ENCODE measurements at regions not wholly inside any gene's neighbourhood (a gene's known extent, or its start where the extent isn't known, plus 50 kb on each side); places are given as distances from the start of the nearest gene placed in this dataset.

- Mint-ChIP-seq H3K4me1 (ENCODE audit: low read depth, unreplicated experiment) (no peaks in the 10 kb centered on the region), H3K9me3 (ENCODE audit: unreplicated experiment) (no peaks in the 10 kb centered on the region), H3K27ac (ENCODE audit: unreplicated experiment) (no peak overlapping the region), H3K36me3 (ENCODE audit: insufficient read depth, unreplicated experiment) (no peaks in the 10 kb centered on the region), H3K27me3 (ENCODE audit: insufficient read depth, unreplicated experiment) (peaks cover 2% of the 10 kb centered on the region), H3K4me3 (ENCODE audit: unreplicated experiment) (no peak overlapping the region)
- DNase-seq: no peak
- H3K4me1 ChIP-seq: no peaks in the 10 kb centered on the region
- CTCF ChIA-PET: no interaction called here
- no peaks in the 10 kb centered on the region for H3K36me3 ChIP-seq (ENCODE audit: control insufficient read depth, insufficient read depth, low read length)
- POLR2A ChIA-PET: no interaction called here
- no peak overlapping the region for H3K4me3 ChIP-seq (ENCODE audit: low read depth, low read length)
- no peaks in the 10 kb centered on the region for H3K27me3 ChIP-seq (replicated peaks; ENCODE audit: control insufficient read depth, insufficient read depth, low read length)
- BruUV-seq (replicated peaks): no TSS peak
- TF ChIP-seq CTCF (IDR thresholded peaks at IDR 0.05; ENCODE audit: insufficient read depth in 1 of 2, low read depth in 1 of 2, low read length in 1 of 2, severe bottlenecking in 1 of 2, unreplicated experiment in 1 of 2): no peak
- intact Hi-C loops (cut with micrococcal nuclease; ENCODE audit: unreplicated experiment): no loop called here
- H3K9me3 ChIP-seq: no peaks in the 10 kb centered on the region
Measured at GRCh38 chr4:178556796-178557195, 1114.6 kb upstream of the AGA start.

- BruUV-seq (replicated peaks): no TSS peak
- Mint-ChIP-seq H3K4me3 (ENCODE audit: unreplicated experiment) (no peak overlapping the region), H3K27ac (ENCODE audit: unreplicated experiment) (no peak overlapping the region), H3K27me3 (ENCODE audit: insufficient read depth, unreplicated experiment) (no peaks in the 10 kb centered on the region), H3K9me3 (ENCODE audit: unreplicated experiment) (no peaks in the 10 kb centered on the region), H3K4me1 (ENCODE audit: low read depth, unreplicated experiment) (no peaks in the 10 kb centered on the region), H3K36me3 (ENCODE audit: insufficient read depth, unreplicated experiment) (no peaks in the 10 kb centered on the region)
- POLR2A ChIA-PET: no interaction called here
- intact Hi-C loops (cut with micrococcal nuclease; ENCODE audit: unreplicated experiment): no loop called here
- Histone ChIP-seq H3K9me3 (no peaks in the 10 kb centered on the region), H3K4me1 (no peaks in the 10 kb centered on the region), H3K27me3 (replicated peaks; ENCODE audit: control insufficient read depth, insufficient read depth, low read length) (no peaks in the 10 kb centered on the region), H3K36me3 (ENCODE audit: control insufficient read depth, insufficient read depth, low read length) (no peaks in the 10 kb centered on the region), H3K4me3 (ENCODE audit: low read depth, low read length) (no peak overlapping the region)
- CTCF ChIA-PET: no interaction called here
- peak in 1 of 2 experiments; percentile 11 for TF ChIP-seq CTCF (IDR thresholded peaks at IDR 0.05; ENCODE audit: insufficient read depth in 1 of 2, low read depth in 1 of 2, low read length in 1 of 2, severe bottlenecking in 1 of 2, unreplicated experiment in 1 of 2)
- DNase-seq: peak in 1 of 2 experiments; percentile 3
Measured at GRCh38 chr4:178577933-178578332, 1135.7 kb upstream of the AGA start.

- Histone ChIP-seq H3K4me1 (no peaks in the 10 kb centered on the region), H3K27me3 (replicated peaks; ENCODE audit: control insufficient read depth, insufficient read depth, low read length) (no peaks in the 10 kb centered on the region), H3K9me3 (no peaks in the 10 kb centered on the region), H3K4me3 (ENCODE audit: low read depth, low read length) (no peak overlapping the region), H3K36me3 (ENCODE audit: control insufficient read depth, insufficient read depth, low read length) (no peaks in the 10 kb centered on the region)
- CTCF ChIA-PET: no interaction called here
- Mint-ChIP-seq H3K9me3 (ENCODE audit: unreplicated experiment) (peaks cover 15% of the 10 kb centered on the region), H3K4me1 (ENCODE audit: low read depth, unreplicated experiment) (no peaks in the 10 kb centered on the region), H3K27me3 (ENCODE audit: insufficient read depth, unreplicated experiment) (no peaks in the 10 kb centered on the region), H3K27ac (ENCODE audit: unreplicated experiment) (no peak overlapping the region), H3K4me3 (ENCODE audit: unreplicated experiment) (no peak overlapping the region), H3K36me3 (ENCODE audit: insufficient read depth, unreplicated experiment) (no peaks in the 10 kb centered on the region)
- POLR2A ChIA-PET: no interaction called here
- DNase-seq: no peak
- TF ChIP-seq CTCF (IDR thresholded peaks at IDR 0.05; ENCODE audit: insufficient read depth in 1 of 2, low read depth in 1 of 2, low read length in 1 of 2, severe bottlenecking in 1 of 2, unreplicated experiment in 1 of 2): no peak
- no TSS peak for BruUV-seq (replicated peaks)
- intact Hi-C loops (cut with micrococcal nuclease; ENCODE audit: unreplicated experiment): no loop called here
Measured at GRCh38 chr4:178595500-178596138, 1153.4 kb upstream of the AGA start.

Data from Caco-2 (cell line).